K562 (cell line): ENCODE measurements at regions not wholly inside any gene's neighbourhood (a gene's known extent, or its start where the extent isn't known, plus 50 kb on each side); places are given as distances from the start of the nearest gene placed in this dataset.

Source experiments
- ATAC-seq: fragments of 200-7000 bp; cut with Tn5 transposase; 3 replicates; pipeline ENCODE4 v1.9.1; 2020; ENCODE audit warnings: moderate library complexity
- BruUV-seq: library from RNA; stranded (reverse); fragments of 400-500 nt; replicated peaks from 2 replicates; lab custom pipeline; 2021; lab: Mats Ljungman, UMichigan
- CTCF ChIA-PET: fragments of 300-600 bp; formaldehyde crosslinking; extraction: SDS; loops from one replicate; lab custom pipeline; 2021; ENCODE audit warnings: low intra/inter-chr PET ratio; lab: Yijun Ruan, JAX
- POLR2A ChIA-PET: fragments of 300-600, 350-650 bp; sonication (Branson Sonifier 250); formaldehyde crosslinking; extraction: SDS; loops from one replicate; lab custom pipeline; 2021; ENCODE audit warnings: antibody characterized with exemption, inconsistent platforms; lab: Yijun Ruan, JAX
- DNase-seq, 4 experiments: peaks; one replicate each; pipeline versions ENCODE4 v3.0.0 to v3.0.0-alpha.2; 2011 to 2018; ENCODE audit warnings: low spot score in 3 of 4, mixed read lengths in 3 of 4; ENCODE audit errors: extremely low read depth in 1 of 4
- FAIRE-seq: peaks from 2 replicates; lab custom pipeline; 2011; peaks lifted over from hg19 to GRCh38; lab: Jason Lieb, UNC
- H2AFZ ChIP-seq: 2 replicates; pipeline ENCODE4 v1.6.0; 2011; ENCODE audit warnings: low read depth, low read length, control low read depth, inconsistent platforms
- H3K27ac ChIP-seq: fragments of 200-600 bp; 3 replicates; pipeline ENCODE4 v1.8.0; 2011; ENCODE audit warnings: low read depth, mild to moderate bottlenecking, control low read depth, inconsistent platforms, low read length, moderate library complexity, mixed read lengths; ENCODE audit errors: extremely low read depth
- H3K27me3 ChIP-seq, 2 experiments: fragments of 300-600 bp in 1 of 2; 2 replicates in 1 of 2; 3 replicates in 1 of 2; pipeline versions ENCODE4 v1.6.0 to v1.8.0; 2011; ENCODE audit warnings: inconsistent platforms in 2 of 2, low read length in 2 of 2, mild to moderate bottlenecking in 1 of 2, mixed read lengths in 1 of 2, moderate library complexity in 1 of 2; ENCODE audit not compliant: control insufficient read depth in 2 of 2, insufficient read depth in 2 of 2
- H3K36me3 ChIP-seq: fragments of 300-600 bp; 3 replicates; pipeline ENCODE4 v1.8.0; 2011; ENCODE audit warnings: mild to moderate bottlenecking, low read length, inconsistent platforms; ENCODE audit not compliant: control insufficient read depth, insufficient read depth
- H3K4me1 ChIP-seq, 2 experiments: fragments of 200-600 bp in 1 of 2; replicated peaks in 1 of 2; 2 replicates in 1 of 2; 3 replicates in 1 of 2; pipeline versions ENCODE4 v1.5.1 to v1.8.0; 2011; ENCODE audit warnings: inconsistent platforms in 2 of 2, low read length in 2 of 2, mild to moderate bottlenecking in 1 of 2, mixed read lengths in 1 of 2, moderate library complexity in 1 of 2; ENCODE audit not compliant: control insufficient read depth in 2 of 2, insufficient read depth in 2 of 2
- H3K4me2 ChIP-seq: 2 replicates; pipeline ENCODE4 v1.6.1; 2011; ENCODE audit warnings: low read length, control low read depth, inconsistent platforms, mixed read lengths; ENCODE audit not compliant: insufficient read depth
- H3K4me3 ChIP-seq: fragments of 200-600 bp; sonication (generic), shearing (Covaris generic); 2 replicates; pipeline ENCODE4 v1.5.1; 2016; ENCODE audit warnings: control low read depth, inconsistent platforms
- H3K79me2 ChIP-seq: fragments of 200-600 bp; 3 replicates; pipeline ENCODE4 v1.8.0; 2011; ENCODE audit warnings: low read length, inconsistent platforms; ENCODE audit not compliant: control insufficient read depth, insufficient read depth
- H3K9ac ChIP-seq, 2 experiments: 2 replicates each; pipeline versions ENCODE4 v1.6.0 to v1.6.1; 2011; ENCODE audit warnings: low read depth in 2 of 2, low read length in 2 of 2, control low read depth in 1 of 2, inconsistent platforms in 1 of 2, mild to moderate bottlenecking in 1 of 2, mixed read lengths in 1 of 2; ENCODE audit not compliant: insufficient read depth in 1 of 2
- H3K9me1 ChIP-seq: one replicate; pipeline ENCODE4 v1.6.0; 2011; ENCODE audit warnings: inconsistent platforms, mild to moderate bottlenecking, low read length, moderate library complexity; ENCODE audit not compliant: control insufficient read depth, insufficient read depth
- H3K9me3 ChIP-seq: replicated peaks from 2 replicates; pipeline ENCODE4 v1.5.1; 2011; ENCODE audit warnings: low read depth, low read length, inconsistent platforms; ENCODE audit not compliant: control insufficient read depth, insufficient read depth
- H4K20me1 ChIP-seq: replicated peaks from 2 replicates; pipeline ENCODE4 v1.6.1; 2011; ENCODE audit warnings: low read length, inconsistent platforms, mixed read lengths; ENCODE audit not compliant: control insufficient read depth, insufficient read depth
- ARNT ChIP-seq, 2 experiments: fragments of 450-650 bp; IDR thresholded peaks; 2 replicates each; pipeline ENCODE4 v1.6.1; 2016; ENCODE audit warnings: mild to moderate bottlenecking in 1 of 2
- CEBPG ChIP-seq, 3 experiments: fragments of 200-800 bp in 1 of 3; sonication (Bioruptor generic) in 1 of 3; sonication (generic) in 1 of 3; formaldehyde crosslinking in 1 of 3; IDR thresholded peaks in 2 of 3; conservative IDR thresholded peaks in 1 of 3; 2 replicates each; pipeline versions ENCODE4 v1.6.1 to v1.8.0; 2016 to 2022; ENCODE audit warnings: missing compliant biosample characterization in 2 of 3, missing genetic modification characterization in 2 of 3, mild to moderate bottlenecking in 1 of 3, missing genetic modification reagents in 1 of 3
- GTF2A2 ChIP-seq: IDR thresholded peaks from 2 replicates; pipeline ENCODE4 v1.6.1; 2016; ENCODE audit warnings: mild to moderate bottlenecking, missing genetic modification characterization, missing compliant biosample characterization
- HLTF ChIP-seq: fragments of 450-650 bp; IDR thresholded peaks from 2 replicates; pipeline ENCODE4 v1.6.1; 2016
- HMGXB4 ChIP-seq: sonication (generic); formaldehyde crosslinking; IDR thresholded peaks from 2 replicates; pipeline ENCODE4 v1.8.1; 2023; ENCODE audit warnings: mild to moderate bottlenecking, missing genetic modification reagents
- JUNB ChIP-seq: fragments of 450-650 bp; formaldehyde crosslinking; conservative IDR thresholded peaks from 2 replicates; pipeline ENCODE4 v1.4.0; 2020; ENCODE audit warnings: mild to moderate bottlenecking
- KAT7 ChIP-seq: sonication (generic); formaldehyde crosslinking; IDR thresholded peaks from 2 replicates; pipeline ENCODE4 v1.8.0; 2022; ENCODE audit warnings: missing genetic modification reagents, mild to moderate bottlenecking, borderline replicate concordance
- NCOA1 ChIP-seq: fragments of 450-650 bp; IDR thresholded peaks from 2 replicates; pipeline ENCODE4 v1.6.1; 2016; ENCODE audit warnings: low read depth
- NCOA2 ChIP-seq, 2 experiments: fragments of 450-650 bp; IDR thresholded peaks; 2 replicates each; pipeline ENCODE4 v1.6.1; 2018; ENCODE audit warnings: mild to moderate bottlenecking in 2 of 2, moderate library complexity in 1 of 2; ENCODE audit not compliant: partially characterized antibody in 2 of 2
- NR3C1 ChIP-seq: sonication (generic); formaldehyde crosslinking; IDR thresholded peaks from 2 replicates; pipeline ENCODE4 v1.8.1; 2022; ENCODE audit warnings: missing genetic modification reagents
- PKNOX1 ChIP-seq: fragments of 450-650 bp; IDR thresholded peaks from 2 replicates; pipeline ENCODE4 v1.6.1; 2016
- RCOR1 ChIP-seq, 2 experiments: IDR thresholded peaks; 2 replicates each; pipeline ENCODE4 v1.6.1; 2012; ENCODE audit warnings: low read depth in 2 of 2, low read length in 2 of 2, borderline replicate concordance in 1 of 2, improper control_type of control experiment in 1 of 2
- ZBTB8A ChIP-seq: fragments of 450-650 bp; IDR thresholded peaks from 2 replicates; pipeline ENCODE4 v1.6.1; 2018; ENCODE audit warnings: mild to moderate bottlenecking, moderate library complexity; ENCODE audit not compliant: partially characterized antibody
- ZC3H4 ChIP-seq: sonication (generic); formaldehyde crosslinking; IDR thresholded peaks from 2 replicates; pipeline ENCODE4 v1.9.0; 2021; ENCODE audit warnings: missing genetic modification reagents, borderline replicate concordance
- WGBS: fragments of 100-300 bp; shearing (Covaris generic); methylation state at CpG from one replicate; pipeline ENCODE4 v1.1.6; 2016; ENCODE audit warnings: low coverage, mixed read lengths; ENCODE audit not compliant: insufficient coverage; ENCODE audit errors: missing lambda C conversion rate; 5-methylcytosine and 5-hydroxymethylcytosine counted together
- in situ Hi-C: fragments of 300-500 bp; cut with MboI; formaldehyde crosslinking; loops from 4 replicates; pipeline ENCODE4 v1.15.0; 2018; ENCODE audit warnings: inconsistent platforms, mixed read lengths
- intact Hi-C: fragments of 100-400 bp; cut with micrococcal nuclease; formaldehyde crosslinking; loops from 2 replicates; pipeline ENCODE4 v1.14.2; 2022

- TF ChIP-seq PKNOX1: no peak
- TF ChIP-seq HMGXB4 (CRISPR knock-in tag): no peak
- no peak for TF ChIP-seq RCOR1 (IDR thresholded peaks at IDR 0.05; ENCODE audit: borderline replicate concordance in 1 of 2, low read depth in 2 of 2, low read length in 2 of 2)
- no peak for TF ChIP-seq ARNT (IDR thresholded peaks at IDR 0.05)
- no peak for TF ChIP-seq ZC3H4 (CRISPR knock-in tag)
- TF ChIP-seq HLTF: no peak
- TF ChIP-seq GTF2A2 (tag): no peak
- TF ChIP-seq NR3C1 (CRISPR knock-in tag): no peak
- no peak for TF ChIP-seq ZBTB8A
- TF ChIP-seq, all 486 proteins: peak for 0
These were observed 478.4 kb downstream of the ARL4A start (continued) for GRCh38 chr7:13165854-13166253.

GRCh38 chr7:13166801-13167200 is 479.4 kb downstream of the ARL4A start:
- no peak overlapping the region for H3K9ac ChIP-seq
- FAIRE-seq (no peak), DNase-seq (no peak), ATAC-seq (no peak)
- ChIA-PET POLR2A (no interaction called here), CTCF (no interaction called here)
- BruUV-seq: no TSS peak
- no peak overlapping the region for H3K4me3 ChIP-seq
- intact Hi-C loops (no loop called here), in situ Hi-C loops (no loop called here)
- H4K20me1 ChIP-seq: no peaks in the 10 kb centered on the region
- no peak overlapping the region for H3K27ac ChIP-seq
- H3K4me2 ChIP-seq: no peak overlapping the region
- TF ChIP-seq KAT7 (CRISPR knock-in tag) (no peak), CEBPG (CRISPR knock-in tag; IDR thresholded peaks at IDR 0.05) (no peak), CEBPG (tag; conservative IDR thresholded peaks at IDR 0.05 in 1 of 2, IDR thresholded peaks at IDR 0.05 in 1 of 2) (no peak), NCOA2 (IDR thresholded peaks at IDR 0.05; ENCODE audit: partially characterized antibody in 2 of 2) (no peak), NCOA1 (no peak), JUNB (CRISPR knock-in tag) (no peak)
- H3K27me3 ChIP-seq: no peaks in the 10 kb centered on the region
- no peaks in the 10 kb centered on the region for H3K79me2 ChIP-seq
- WGBS: 14% methylated on average over 1 of the region's 1 CpG
- H2AFZ ChIP-seq: no peak overlapping the region
- no peaks in the 10 kb centered on the region for H3K36me3 ChIP-seq
- H3K9me1 ChIP-seq: no peaks in the 10 kb centered on the region
- H3K4me1 ChIP-seq: no peaks in the 10 kb centered on the region
- H3K9me3 ChIP-seq: no peaks in the 10 kb centered on the region
